ENCODE measurements at regions not wholly inside any gene's neighbourhood (a gene's known extent, or its start where the extent isn't known, plus 50 kb on each side); places are given as distances from the start of the nearest gene placed in this dataset.
"Not testable (repeated sequence)": the region's sequence is repeated elsewhere in the genome, so short reads cannot be mapped to it uniquely, and the experiment has no call there.

GRCh38 chr5:57953792-57954191, 471.2 kb upstream of the ACTBL2 start:
- intact Hi-C loops (cut with DNase I): no loop called here
- no peak for DNase-seq (ENCODE audit: low spot score)

GRCh38 chr5:57950616-57951228, 468.1 kb upstream of the ACTBL2 start:
- intact Hi-C loops (cut with DNase I): no loop called here
- no peak for DNase-seq (ENCODE audit: low spot score)

- no peak for DNase-seq (ENCODE audit: low spot score)
- intact Hi-C loops (cut with DNase I): no loop called here
Observed at GRCh38 chr5:57948091-57948490, 465.5 kb upstream of the ACTBL2 start.

- intact Hi-C loops (cut with DNase I): no loop called here
- DNase-seq (ENCODE audit: low spot score): no peak
Observed at GRCh38 chr5:57947181-57947580, 464.6 kb upstream of the ACTBL2 start.

- DNase-seq (ENCODE audit: low spot score): no peak
- intact Hi-C loops (cut with DNase I): no loop called here
Observed at GRCh38 chr5:57940879-57941278, 458.3 kb upstream of the ACTBL2 start.

- intact Hi-C loops (cut with DNase I): no loop called here
- no peak for DNase-seq (ENCODE audit: low spot score)
Observed at GRCh38 chr5:57940236-57940635, 457.6 kb upstream of the ACTBL2 start.

- no peak for DNase-seq (ENCODE audit: low spot score)
- intact Hi-C loops (cut with DNase I): no loop called here
Observed at GRCh38 chr5:57939771-57940170, 457.2 kb upstream of the ACTBL2 start.

GRCh38 chr5:57939335-57939734, 456.7 kb upstream of the ACTBL2 start:
- intact Hi-C loops (cut with DNase I): no loop called here
- no peak for DNase-seq (ENCODE audit: low spot score)

- no peak for DNase-seq (ENCODE audit: low spot score)
Observed at GRCh38 chr5:57938174-57938557, 455.6 kb upstream of the ACTBL2 start.

GRCh38 chr5:57937501-57938173, 455.0 kb upstream of the ACTBL2 start:
- intact Hi-C loops (cut with DNase I): no loop called here
- DNase-seq (ENCODE audit: low spot score): no peak

More at GRCh38 chr5:57938174-57938557, 455.6 kb upstream of the ACTBL2 start:
- intact Hi-C loops (cut with DNase I): no loop called here

- intact Hi-C loops (cut with DNase I): no loop called here
- DNase-seq (ENCODE audit: low spot score): no peak
Observed at GRCh38 chr5:57937025-57937424, 454.4 kb upstream of the ACTBL2 start.

- no peak for DNase-seq (ENCODE audit: low spot score)
- intact Hi-C loops (cut with DNase I): no loop called here
Observed at GRCh38 chr5:57932761-57933160, 450.1 kb upstream of the ACTBL2 start.

- DNase-seq (ENCODE audit: low spot score): no peak
- intact Hi-C loops (cut with DNase I): no loop called here
Observed at GRCh38 chr5:57931807-57932206, 449.2 kb upstream of the ACTBL2 start.

GRCh38 chr5:57931352-57931751, 448.7 kb upstream of the ACTBL2 start:
- intact Hi-C loops (cut with DNase I): no loop called here
- DNase-seq (ENCODE audit: low spot score): no peak

GRCh38 chr5:57929271-57929670, 446.7 kb upstream of the ACTBL2 start:
- DNase-seq (ENCODE audit: low spot score): no peak

GRCh38 chr5:57923094-57923493, 440.5 kb upstream of the ACTBL2 start:
- DNase-seq (ENCODE audit: low spot score); intact Hi-C loops (cut with DNase I): not testable (repeated sequence)

More at GRCh38 chr5:57929271-57929670, 446.7 kb upstream of the ACTBL2 start:
- intact Hi-C loops (cut with DNase I): no loop called here

- no peak for DNase-seq (ENCODE audit: low spot score)
- intact Hi-C loops (cut with DNase I): no loop called here
Observed at GRCh38 chr5:57917004-57917403, 434.4 kb upstream of the ACTBL2 start.

- intact Hi-C loops (cut with DNase I): no loop called here
- no peak for DNase-seq (ENCODE audit: low spot score)
Observed at GRCh38 chr5:57915536-57915935, 432.9 kb upstream of the ACTBL2 start.

GRCh38 chr5:57911438-57911837, 428.8 kb upstream of the ACTBL2 start:
- no peak for DNase-seq (ENCODE audit: low spot score)

GRCh38 chr5:57906671-57907070, 424.1 kb upstream of the ACTBL2 start:
- intact Hi-C loops (cut with DNase I): no loop called here
- DNase-seq (ENCODE audit: low spot score): no peak

More at GRCh38 chr5:57911438-57911837, 428.8 kb upstream of the ACTBL2 start:
- intact Hi-C loops (cut with DNase I): no loop called here

GRCh38 chr5:57903458-57903857, 420.8 kb upstream of the ACTBL2 start:
- intact Hi-C loops (cut with DNase I): no loop called here
- DNase-seq (ENCODE audit: low spot score): no peak

- intact Hi-C loops (cut with DNase I): no loop called here
- no peak for DNase-seq (ENCODE audit: low spot score)
Observed at GRCh38 chr5:57902095-57902494, 419.5 kb upstream of the ACTBL2 start.
